HCT116 (cell line): ENCODE measurements at regions not wholly inside any gene's neighbourhood (a gene's known extent, or its start where the extent isn't known, plus 50 kb on each side); places are given as distances from the start of the nearest gene placed in this dataset.

Experiments used
- ATAC-seq: fragments of 200-7000 bp; cut with Tn5 transposase; 2 replicates; pipeline ENCODE4 v1.9.1; 2020; ENCODE audit warnings: mild to moderate bottlenecking, moderate library complexity
- BruUV-seq: library from RNA; stranded (reverse); fragments of 400-500 nt; replicated peaks from 2 replicates; lab custom pipeline; 2021; lab: Mats Ljungman, UMichigan
- CTCF ChIA-PET: fragments of 300-600 bp; sonication (Branson Sonifier 250); formaldehyde crosslinking; loops from one replicate; lab custom pipeline; 2021; ENCODE audit warnings: antibody characterized with exemption; lab: Charles Lee
- POLR2A ChIA-PET: fragments of 300-600, 350-600 bp; sonication (Branson Sonifier 250); formaldehyde crosslinking; loops from one replicate; lab custom pipeline; 2021; ENCODE audit warnings: antibody characterized with exemption; lab: Charles Lee
- RAD21 ChIA-PET, 2 experiments: fragments of 300-600 bp; sonication (Branson Sonifier 250); formaldehyde crosslinking; loops; one replicate each; lab custom pipeline; 2023; ENCODE audit warnings: low total read pairs in 2 of 2; ENCODE audit not compliant: uncharacterized antibody in 2 of 2, unreplicated experiment in 2 of 2, low non-redundant PET in 1 of 2; lab: Charles Lee
- DNase-seq: peaks from one replicate; pipeline ENCODE4 v3.0.0-alpha.2; 2010; ENCODE audit warnings: low read depth, low spot score
- H2AFZ ChIP-seq: fragments of 200-600 bp; shearing (Covaris generic), sonication (generic); 2 replicates; pipeline ENCODE4 v1.6.1; 2017; ENCODE audit warnings: low read depth, mixed run types, mixed read lengths, antibody characterized with exemption, low read length; ENCODE audit not compliant: poor library complexity, severe bottlenecking
- H3K27ac ChIP-seq: 2 replicates; pipeline ENCODE4 v1.5.1; 2012; ENCODE audit warnings: low read depth, low read length
- H3K27me3 ChIP-seq: fragments of 200-600 bp; sonication (generic); 2 replicates; pipeline ENCODE4 v1.6.1; 2016; ENCODE audit warnings: mixed run types, low read length, mixed read lengths; ENCODE audit not compliant: insufficient read depth
- H3K36me3 ChIP-seq, 2 experiments: fragments of 200-500 bp in 1 of 2; fragments of 200-600 bp in 1 of 2; sonication (Bioruptor generic) in 1 of 2; sonication (generic) in 1 of 2; 2 replicates each; pipeline versions ENCODE4 v1.5.1 to v1.6.1; 2014 to 2016; ENCODE audit warnings: low read length in 2 of 2, inconsistent platforms in 1 of 2, mixed read lengths in 1 of 2, mixed run types in 1 of 2; ENCODE audit not compliant: insufficient read depth in 2 of 2, control insufficient read depth in 1 of 2
- H3K4me1 ChIP-seq, 2 experiments: fragments of 200-600 bp in 1 of 2; sonication (generic) in 1 of 2; 2 replicates each; pipeline versions ENCODE4 v1.5.1 to v1.6.1; 2012 to 2017; ENCODE audit warnings: low read length in 2 of 2, inconsistent platforms in 1 of 2, mild to moderate bottlenecking in 1 of 2, mixed read lengths in 1 of 2, mixed run types in 1 of 2, moderate library complexity in 1 of 2; ENCODE audit not compliant: insufficient read depth in 2 of 2, control insufficient read depth in 1 of 2
- H3K4me2 ChIP-seq: fragments of 200-600 bp; sonication (generic); 2 replicates; pipeline ENCODE4 v1.6.1; 2017; ENCODE audit warnings: mixed run types, low read length, mixed read lengths
- H3K4me3 ChIP-seq, 2 experiments: fragments of 200-600 bp in 1 of 2; sonication (generic) in 1 of 2; replicated peaks in 1 of 2; 2 replicates each; pipeline ENCODE4 v1.5.1; 2011 to 2016; ENCODE audit warnings: low read length in 2 of 2, control low read depth in 1 of 2, low read depth in 1 of 2, mild to moderate bottlenecking in 1 of 2, mixed read lengths in 1 of 2, mixed run types in 1 of 2
- H3K79me2 ChIP-seq: fragments of 200-600 bp; sonication (generic); 2 replicates; pipeline ENCODE4 v1.6.1; 2017; ENCODE audit warnings: mild to moderate bottlenecking, mixed run types, low read length, moderate library complexity, mixed read lengths; ENCODE audit not compliant: insufficient read depth
- H3K9ac ChIP-seq: fragments of 200-600 bp; sonication (generic); 2 replicates; pipeline ENCODE4 v1.6.1; 2016; ENCODE audit warnings: low read length, mixed read lengths
- H3K9me2 ChIP-seq: fragments of 200-600 bp; sonication (generic), shearing (Covaris generic); 2 replicates; pipeline ENCODE4 v1.6.1; 2017; ENCODE audit warnings: mixed run types, mild to moderate bottlenecking, moderate library complexity; ENCODE audit not compliant: insufficient read depth
- H3K9me3 ChIP-seq, 2 experiments: fragments of 200-500 bp in 1 of 2; fragments of 200-600 bp in 1 of 2; sonication (Bioruptor generic) in 1 of 2; sonication (generic) in 1 of 2; 2 replicates each; pipeline ENCODE4 v1.6.1; 2014 to 2017; ENCODE audit warnings: low read length in 2 of 2, mixed read lengths in 2 of 2, inconsistent platforms in 1 of 2, low read depth in 1 of 2, mild to moderate bottlenecking in 1 of 2, mixed run types in 1 of 2, moderate library complexity in 1 of 2; ENCODE audit not compliant: control insufficient read depth in 1 of 2, insufficient read depth in 1 of 2
- H4K20me1 ChIP-seq: fragments of 200-600 bp; sonication (generic), shearing (Covaris generic); 2 replicates; pipeline ENCODE4 v1.6.1; 2017; ENCODE audit warnings: mixed run types, mild to moderate bottlenecking, moderate library complexity; ENCODE audit not compliant: insufficient read depth
- CBX3 ChIP-seq: IDR thresholded peaks from 2 replicates; pipeline ENCODE4 v1.6.1; 2012; ENCODE audit warnings: low read depth
- CEBPB ChIP-seq: IDR thresholded peaks from 2 replicates; pipeline ENCODE4 v1.6.1; 2012; ENCODE audit warnings: low read depth
- EGR1 ChIP-seq: IDR thresholded peaks from 2 replicates; pipeline ENCODE4 v1.6.1; 2012; ENCODE audit warnings: low read depth
- ELF1 ChIP-seq: IDR thresholded peaks from 2 replicates; pipeline ENCODE4 v1.6.1; 2012; ENCODE audit warnings: low read depth, borderline replicate concordance
- EZH2 ChIP-seq: fragments of 200-600 bp; sonication (generic); IDR thresholded peaks from 2 replicates; pipeline ENCODE4 v1.6.1; 2017; ENCODE audit warnings: antibody characterized with exemption, mixed run types
- FOSL1 ChIP-seq: IDR thresholded peaks from 2 replicates; pipeline ENCODE4 v1.6.1; 2012; ENCODE audit warnings: low read depth
- JUND ChIP-seq: IDR thresholded peaks from 2 replicates; pipeline ENCODE4 v1.6.1; 2012
- POLR2A ChIP-seq: IDR thresholded peaks from 2 replicates; pipeline ENCODE4 v1.7.0; 2011; ENCODE audit warnings: borderline replicate concordance; ENCODE audit not compliant: insufficient read depth, insufficient read length; ENCODE audit errors: extremely low read depth
- RAD21 ChIP-seq: IDR thresholded peaks from 2 replicates; pipeline ENCODE4 v1.6.1; 2012; ENCODE audit warnings: low read depth, mild to moderate bottlenecking
- SIN3A ChIP-seq: IDR thresholded peaks from 2 replicates; pipeline ENCODE4 v1.6.1; 2012; ENCODE audit warnings: low read depth
- SP1 ChIP-seq: IDR thresholded peaks from 2 replicates; pipeline ENCODE4 v1.6.1; 2012; ENCODE audit warnings: low read depth
- TCF7L2 ChIP-seq: IDR thresholded peaks from 2 replicates; pipeline ENCODE4 v1.7.0; 2011; ENCODE audit warnings: borderline replicate concordance, inconsistent platforms; ENCODE audit not compliant: insufficient read depth, insufficient read length; ENCODE audit errors: extremely low read depth
- YY1 ChIP-seq: IDR thresholded peaks from 2 replicates; pipeline ENCODE4 v1.6.1; 2011; ENCODE audit warnings: low read length, low read depth, moderate library complexity, mild to moderate bottlenecking; ENCODE audit not compliant: insufficient replicate concordance; ENCODE audit errors: extremely low read depth
- ZFX ChIP-seq: fragments of 450-650 bp; IDR thresholded peaks from 2 replicates; pipeline ENCODE4 v1.6.1; 2017
- intact Hi-C: fragments of 100-400 bp; cut with micrococcal nuclease; formaldehyde crosslinking; loops from 2 replicates; pipeline ENCODE4 v1.10.0; 2022
- TF ChIP-seq, protein P1 (sequence below): IDR thresholded peaks from 2 replicates; pipeline ENCODE4 v1.6.1; 2012; ENCODE audit warnings: low read depth

GRCh38 chr3:88343264-88343663, 193.5 kb downstream of the C3orf38 start:
- Histone ChIP-seq H3K79me2 (no peaks in the 10 kb centered on the region), H3K9me2 (no peaks in the 10 kb centered on the region), H3K27me3 (no peaks in the 10 kb centered on the region), H3K4me2 (no peak overlapping the region), H3K4me1 (no peaks in the 10 kb centered on the region), H4K20me1 (no peaks in the 10 kb centered on the region; the same call in 1 of the 2 replicates), H3K27ac (no peak overlapping the region), H2AFZ (no peak overlapping the region), H3K36me3 (no peaks in the 10 kb centered on the region), H3K9ac (no peak overlapping the region), H3K4me3 (no peak overlapping the region), H3K9me3 (peaks cover 3 to 12% of the 10 kb centered on the region in 2 experiments; a peak in 3 of 4 replicates)
- ChIA-PET POLR2A (no interaction called here), RAD21 (no interaction called here), CTCF (no interaction called here)
- intact Hi-C loops = no loop called here
- ATAC-seq (no peak), DNase-seq (no peak)
- no TSS peak for BruUV-seq
- TF ChIP-seq ZFX (no peak), TCF7L2 (no peak), JUND (no peak), SIN3A (no peak), CBX3 (no peak)
- TF ChIP-seq, protein P1, sequence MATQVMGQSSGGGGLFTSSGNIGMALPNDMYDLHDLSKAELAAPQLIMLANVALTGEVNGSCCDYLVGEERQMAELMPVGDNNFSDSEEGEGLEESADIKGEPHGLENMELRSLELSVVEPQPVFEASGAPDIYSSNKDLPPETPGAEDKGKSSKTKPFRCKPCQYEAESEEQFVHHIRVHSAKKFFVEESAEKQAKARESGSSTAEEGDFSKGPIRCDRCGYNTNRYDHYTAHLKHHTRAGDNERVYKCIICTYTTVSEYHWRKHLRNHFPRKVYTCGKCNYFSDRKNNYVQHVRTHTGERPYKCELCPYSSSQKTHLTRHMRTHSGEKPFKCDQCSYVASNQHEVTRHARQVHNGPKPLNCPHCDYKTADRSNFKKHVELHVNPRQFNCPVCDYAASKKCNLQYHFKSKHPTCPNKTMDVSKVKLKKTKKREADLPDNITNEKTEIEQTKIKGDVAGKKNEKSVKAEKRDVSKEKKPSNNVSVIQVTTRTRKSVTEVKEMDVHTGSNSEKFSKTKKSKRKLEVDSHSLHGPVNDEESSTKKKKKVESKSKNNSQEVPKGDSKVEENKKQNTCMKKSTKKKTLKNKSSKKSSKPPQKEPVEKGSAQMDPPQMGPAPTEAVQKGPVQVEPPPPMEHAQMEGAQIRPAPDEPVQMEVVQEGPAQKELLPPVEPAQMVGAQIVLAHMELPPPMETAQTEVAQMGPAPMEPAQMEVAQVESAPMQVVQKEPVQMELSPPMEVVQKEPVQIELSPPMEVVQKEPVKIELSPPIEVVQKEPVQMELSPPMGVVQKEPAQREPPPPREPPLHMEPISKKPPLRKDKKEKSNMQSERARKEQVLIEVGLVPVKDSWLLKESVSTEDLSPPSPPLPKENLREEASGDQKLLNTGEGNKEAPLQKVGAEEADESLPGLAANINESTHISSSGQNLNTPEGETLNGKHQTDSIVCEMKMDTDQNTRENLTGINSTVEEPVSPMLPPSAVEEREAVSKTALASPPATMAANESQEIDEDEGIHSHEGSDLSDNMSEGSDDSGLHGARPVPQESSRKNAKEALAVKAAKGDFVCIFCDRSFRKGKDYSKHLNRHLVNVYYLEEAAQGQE = no peak

- BruUV-seq = no TSS peak
- DNase-seq = no peak
Observed at GRCh38 chr3:88346643-88347042, 196.9 kb downstream of the C3orf38 start.

More at GRCh38 chr3:88346643-88347042, 196.9 kb downstream of the C3orf38 start:
- Histone ChIP-seq H3K36me3 (no peaks in the 10 kb centered on the region), H4K20me1 (no peaks in the 10 kb centered on the region; the same call in 1 of the 2 replicates), H3K4me1 (no peaks in the 10 kb centered on the region), H2AFZ (no peak overlapping the region), H3K9me3 (peaks cover 3 to 17% of the 10 kb centered on the region in 2 experiments; a peak in 2 of 4 replicates), H3K27me3 (no peaks in the 10 kb centered on the region), H3K4me2 (no peak overlapping the region), H3K27ac (no peak overlapping the region), H3K9ac (no peak overlapping the region), H3K79me2 (no peaks in the 10 kb centered on the region), H3K4me3 (no peak overlapping the region), H3K9me2 (no peaks in the 10 kb centered on the region)
- intact Hi-C loops = no loop called here
- POLR2A ChIA-PET = no interaction called here
- no peak for ATAC-seq
- CTCF ChIA-PET = no interaction called here
- TF ChIP-seq EZH2 = no peak
- TF ChIP-seq SIN3A = no peak
- TF ChIP-seq, protein P1 = no peak
- TF ChIP-seq RAD21 = no peak
- no peak for TF ChIP-seq FOSL1
- no peak for TF ChIP-seq POLR2A
- no peak for TF ChIP-seq JUND
- TF ChIP-seq ELF1 = no peak
- no peak for TF ChIP-seq CEBPB
- TF ChIP-seq YY1 = no peak
- TF ChIP-seq TCF7L2 = no peak
- no peak for TF ChIP-seq SP1
- TF ChIP-seq EGR1 = no peak
- no peak for TF ChIP-seq ZFX
- RAD21 ChIA-PET = no interaction called here
